OCI-LY1 (cell line): ENCODE measurements at regions not wholly inside any gene's neighbourhood (a gene's known extent, or its start where the extent isn't known, plus 50 kb on each side); places are given as distances from the start of the nearest gene placed in this dataset.

Source experiments
- CTCF ChIP-seq: fragments of 200-600 bp; sonication (generic), shearing (Covaris generic); IDR thresholded peaks from 2 replicates; pipeline ENCODE4 v1.5.1; 2017; ENCODE audit warnings: mild to moderate bottlenecking, antibody characterized with exemption, low read length, moderate library complexity, mixed read lengths
- EZH2 ChIP-seq: fragments of 200-600 bp; sonication (generic), shearing (Covaris generic); IDR thresholded peaks from 2 replicates; pipeline ENCODE4 v1.8.0; 2017; ENCODE audit warnings: borderline replicate concordance, mixed run types, mild to moderate bottlenecking, antibody characterized with exemption, low read length, moderate library complexity, mixed read lengths

DNA sequence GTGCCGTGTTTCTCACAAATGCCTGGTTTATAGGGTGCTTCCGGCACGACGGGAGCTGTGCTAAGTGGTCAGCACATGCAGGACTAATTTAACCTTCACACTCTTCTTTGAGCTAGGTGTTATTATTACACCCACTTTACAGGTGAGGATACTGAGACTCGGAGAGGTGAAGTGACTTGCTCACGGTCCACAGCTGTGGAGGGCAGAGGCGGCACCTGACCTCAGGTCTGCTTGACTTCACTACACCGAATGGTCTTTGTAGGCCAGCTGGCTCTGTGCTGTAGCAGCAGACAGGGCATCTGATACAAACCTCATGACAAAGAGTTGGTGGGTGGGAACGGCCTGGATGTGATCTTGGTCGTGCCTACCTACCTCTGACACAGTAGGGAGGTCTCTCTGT is 102.0 kb upstream of the BOD1 start:
- TF ChIP-seq CTCF (no peak), EZH2 (no peak)
